ENCODE measurements at regions not wholly inside any gene's neighbourhood (a gene's known extent, or its start where the extent isn't known, plus 50 kb on each side); places are given as distances from the start of the nearest gene placed in this dataset.

GRCh38 chr22:23522623-23523251 is 57.4 kb downstream of the IGLL1 start:
- Histone ChIP-seq H2BK120ac (replicated peaks; ENCODE audit: low read depth, low read length) (no peak overlapping the region), H3K9ac (replicated peaks in 1 of 4; ENCODE audit: extremely low read depth in 1 of 4, low read depth in 3 of 4, low read length in 3 of 4) (peak overlapping the region in 1 of 4 experiments; percentile 8; a peak in 1 of 7 replicates), H3K4me2 (ENCODE audit: insufficient read depth in 1 of 2, low read depth in 2 of 2, low read length in 2 of 2) (peak overlapping the region; percentile 74 to 77), H3K4me3 (ENCODE audit: extremely low read depth in 1 of 4, insufficient read depth in 2 of 4, low read depth in 3 of 4, low read length in 4 of 4) (peak overlapping the region; percentile 22 to 64 (median 27); a peak in 6 of 8 replicates), H3K56ac (replicated peaks; ENCODE audit: insufficient read length, low read depth, low read length) (no peak overlapping the region), H3K14ac (ENCODE audit: insufficient read length) (no peak overlapping the region), H3K27me3 (replicated peaks in 1 of 4; ENCODE audit: control insufficient read depth in 3 of 4, extremely low read depth in 1 of 4, insufficient read depth in 3 of 4, low read length in 3 of 4) (peaks cover 5 to 62% (median 45%) of the 10 kb centered on the region in 4 experiments), H2BK20ac (ENCODE audit: low read length) (no peak overlapping the region), H4K5ac (ENCODE audit: insufficient read length, low read depth, low read length) (no peak overlapping the region), H2AK5ac (ENCODE audit: low read depth, low read length) (no peak overlapping the region), H3K27ac (ENCODE audit: low read depth, low read length) (no peak overlapping the region), H3K79me2 (ENCODE audit: control insufficient read depth in 1 of 2, insufficient read depth in 2 of 2, low read length in 2 of 2) (no peaks in the 10 kb centered on the region), H3K9me3 (ENCODE audit: insufficient read depth in 2 of 2, low read depth in 1 of 2, low read length in 1 of 2) (no peaks in the 10 kb centered on the region), H4K91ac (replicated peaks; ENCODE audit: insufficient read length, low read length) (no peak overlapping the region), H2BK5ac (ENCODE audit: low read depth, low read length) (no peak overlapping the region), H3K23ac (ENCODE audit: insufficient read length) (no peak overlapping the region), H3K4me1 (replicated peaks in 1 of 4; ENCODE audit: control insufficient read depth in 3 of 4, insufficient read depth in 4 of 4, low read length in 3 of 4) (peaks cover 0 to 11% (median 8%) of the 10 kb centered on the region in 4 experiments; a peak in 6 of 7 replicates), H2BK12ac (ENCODE audit: low read depth, low read length) (no peak overlapping the region), H3K4ac (replicated peaks; ENCODE audit: insufficient read length, low read depth, low read length) (no peak overlapping the region), H3K79me1 (ENCODE audit: low read depth, low read length) (no peaks in the 10 kb centered on the region), H2AFZ (ENCODE audit: low read length) (no peak overlapping the region), H3K36me3 (ENCODE audit: control insufficient read depth in 2 of 4, insufficient read depth in 4 of 4, low read length in 3 of 4) (no peaks in the 10 kb centered on the region), H3K18ac (ENCODE audit: extremely low read depth, low read length) (no peak overlapping the region; the same call in 1 of the 2 replicates), H4K8ac (ENCODE audit: extremely low read depth, insufficient read depth, low read length) (no peak overlapping the region), H4K20me1 (replicated peaks in 1 of 2; ENCODE audit: control insufficient read depth in 1 of 2, insufficient read depth in 2 of 2, low read length in 2 of 2) (peaks cover 0 to 3% of the 10 kb centered on the region in 2 experiments), H3K23me2 (ENCODE audit: low read depth, low read length) (peaks cover 10% of the 10 kb centered on the region; the same call in 1 of the 2 replicates), H2BK15ac (ENCODE audit: low read length) (0 out of 2 replicates have a peak overlapping the region, but pooled peaks have one; percentile 46)
- no peak for TF ChIP-seq TAF1 (IDR thresholded peaks at IDR 0.05; ENCODE audit: low read depth, low read length)
- TF ChIP-seq ZNF274 (IDR thresholded peaks at IDR 0.05; ENCODE audit: borderline replicate concordance, extremely low read depth, low read length) = no peak
- no peak for TF ChIP-seq GABPA (IDR thresholded peaks at IDR 0.05; ENCODE audit: borderline replicate concordance, insufficient read depth, low read length)
- TF ChIP-seq CTBP2 (IDR thresholded peaks at IDR 0.05; ENCODE audit: borderline replicate concordance, insufficient read depth, insufficient read length, low read length) = no peak
- TF ChIP-seq JUND (IDR thresholded peaks at IDR 0.05; ENCODE audit: low read length) = no peak
- no peak for TF ChIP-seq SIX5 (IDR thresholded peaks at IDR 0.05; ENCODE audit: low read depth, low read length)
- no peak for TF ChIP-seq SIN3A (conservative IDR thresholded peaks at IDR 0.05 in 1 of 2, IDR thresholded peaks at IDR 0.05 in 1 of 2; ENCODE audit: low read depth in 1 of 2, low read length in 2 of 2)
- TF ChIP-seq TCF12 (IDR thresholded peaks at IDR 0.05; ENCODE audit: low read depth, low read length) = no peak
- TF ChIP-seq RAD21 (IDR thresholded peaks at IDR 0.05 in 1 of 2, conservative IDR thresholded peaks at IDR 0.05 in 1 of 2; ENCODE audit: low read depth in 2 of 2, low read length in 2 of 2) = no peak
- no peak for TF ChIP-seq KDM5A (IDR thresholded peaks at IDR 0.05; ENCODE audit: low read length)
- no peak for TF ChIP-seq BCL11A (IDR thresholded peaks at IDR 0.05; ENCODE audit: low read depth in 2 of 2, low read length in 2 of 2)
- TF ChIP-seq HDAC6 (IDR thresholded peaks at IDR 0.05; ENCODE audit: low read depth, low read length) = no peak
- no peak for DNase-seq (ENCODE audit: low read depth in 1 of 2, low spot score in 2 of 2)
- no peak for FAIRE-seq
- WGBS, 2 experiments (ENCODE audit: extremely low coverage in 1 of 2, insufficient coverage in 1 of 2, insufficient read length in 1 of 2, insufficient replicate concordance in 2 of 2, low coverage in 1 of 2, low lambda C conversion rate in 2 of 2, missing lambda C conversion rate in 1 of 2) = 8% methylated on average over 33 of the region's 38 CpGs; no CpG with 5 or more reads in 1 of the 2 experiments
- POLR2A ChIA-PET (ENCODE audit: partially characterized antibody) = no interaction called here
- CTCF ChIA-PET (ENCODE audit: partially characterized antibody) = interaction anchor here (1.1 to 1.6 kb wide), 2 partner anchors 11 to 12 kb away, joined by 3 to 4 read pairs; no protein-coding TSS in a partner anchor

All from H1 (cell line).